Panc1 (cell line): ENCODE measurements at regions not wholly inside any gene's neighbourhood (a gene's known extent, or its start where the extent isn't known, plus 50 kb on each side); places are given as distances from the start of the nearest gene placed in this dataset.

ENCODE experiments used
- ATAC-seq: fragments of 200-7000 bp; cut with Tn5 transposase; 2 replicates; pipeline ENCODE4 v1.9.1; 2020; ENCODE audit warnings: mild to moderate bottlenecking, moderate library complexity
- BruUV-seq: library from RNA; stranded (reverse); fragments of 400-500 nt; replicated peaks from 2 replicates; lab custom pipeline; 2021; lab: Mats Ljungman, UMichigan
- CTCF ChIA-PET: fragments of 300-600 bp; sonication (Branson Sonifier 250); formaldehyde crosslinking; loops from one replicate; lab custom pipeline; 2022; ENCODE audit warnings: antibody characterized with exemption; lab: Charles Lee
- POLR2A ChIA-PET: fragments of 300-600 bp; sonication (Branson Sonifier 250); formaldehyde crosslinking; loops from one replicate; lab custom pipeline; 2022; ENCODE audit warnings: antibody characterized with exemption; lab: Charles Lee
- DNase-seq: peaks from one replicate; pipeline ENCODE4 v3.0.0-alpha.2; 2010; ENCODE audit warnings: low read depth, low spot score
- H3K27ac ChIP-seq: 2 replicates; pipeline ENCODE4 v1.5.1; 2011; ENCODE audit warnings: mild to moderate bottlenecking, low read length, inconsistent platforms
- H3K27me3 ChIP-seq: fragments of 200-500 bp; sonication (Bioruptor generic); 2 replicates; pipeline ENCODE4 v1.6.0; 2014; ENCODE audit warnings: low read length, inconsistent platforms; ENCODE audit not compliant: control insufficient read depth, insufficient read depth
- H3K36me3 ChIP-seq: fragments of 200-500 bp; sonication (Bioruptor generic); 2 replicates; pipeline ENCODE4 v1.5.1; 2014; ENCODE audit warnings: inconsistent platforms, mild to moderate bottlenecking, low read length, moderate library complexity; ENCODE audit not compliant: control insufficient read depth, insufficient read depth
- H3K4me1 ChIP-seq: 2 replicates; pipeline ENCODE4 v1.5.1; 2011; ENCODE audit warnings: inconsistent platforms, mild to moderate bottlenecking, low read length, moderate library complexity; ENCODE audit not compliant: control insufficient read depth, insufficient read depth
- H3K4me3 ChIP-seq, 2 experiments: 2 replicates each; pipeline ENCODE4 v1.5.1; 2011 to 2012; ENCODE audit warnings: low read depth in 2 of 2, low read length in 2 of 2, mild to moderate bottlenecking in 2 of 2, inconsistent platforms in 1 of 2, moderate library complexity in 1 of 2
- H3K9me3 ChIP-seq: fragments of 200-500 bp; sonication (Bioruptor generic); 2 replicates; pipeline ENCODE4 v1.5.1; 2014; ENCODE audit warnings: low read depth, mild to moderate bottlenecking, inconsistent platforms, low read length, moderate library complexity; ENCODE audit not compliant: control insufficient read depth, insufficient read depth
- POLR2AphosphoS5 ChIP-seq: IDR thresholded peaks from 2 replicates; pipeline ENCODE4 v1.6.1; 2012; ENCODE audit warnings: mild to moderate bottlenecking, low read depth, low read length, moderate library complexity
- SIN3A ChIP-seq: IDR thresholded peaks from 2 replicates; pipeline ENCODE4 v1.6.1; 2012; ENCODE audit warnings: low read depth, mild to moderate bottlenecking, low read length, moderate library complexity, borderline replicate concordance; ENCODE audit not compliant: insufficient read depth
- TCF7L2 ChIP-seq: IDR thresholded peaks from 2 replicates; pipeline ENCODE4 v1.6.1; 2011; ENCODE audit warnings: mild to moderate bottlenecking, low read depth, low read length, inconsistent platforms
- in situ Hi-C: cut with HindIII; loops from 2 replicates; pipeline ENCODE4 v1.10.0; 2016; ENCODE audit warnings: low sequenced_read_pairs, low pct_unique_long_range_greater_than_20kb
- intact Hi-C: fragments of 100-400 bp; cut with micrococcal nuclease; formaldehyde crosslinking; loops from one replicate; pipeline ENCODE4 v1.10.0; 2022; ENCODE audit not compliant: unreplicated experiment
- TF ChIP-seq, protein P1 (sequence below), 2 experiments: IDR thresholded peaks; 2 replicates each; pipeline ENCODE4 v1.6.1; 2011 to 2012; ENCODE audit warnings: low read depth in 2 of 2, control low read depth in 1 of 2, low read length in 1 of 2, mild to moderate bottlenecking in 1 of 2, moderate library complexity in 1 of 2; ENCODE audit not compliant: insufficient read depth in 1 of 2
- TF ChIP-seq, protein P2 (sequence below): fragments of 450-650 bp; IDR thresholded peaks from 2 replicates; pipeline ENCODE4 v1.5.1; 2017; ENCODE audit warnings: mild to moderate bottlenecking

DNA sequence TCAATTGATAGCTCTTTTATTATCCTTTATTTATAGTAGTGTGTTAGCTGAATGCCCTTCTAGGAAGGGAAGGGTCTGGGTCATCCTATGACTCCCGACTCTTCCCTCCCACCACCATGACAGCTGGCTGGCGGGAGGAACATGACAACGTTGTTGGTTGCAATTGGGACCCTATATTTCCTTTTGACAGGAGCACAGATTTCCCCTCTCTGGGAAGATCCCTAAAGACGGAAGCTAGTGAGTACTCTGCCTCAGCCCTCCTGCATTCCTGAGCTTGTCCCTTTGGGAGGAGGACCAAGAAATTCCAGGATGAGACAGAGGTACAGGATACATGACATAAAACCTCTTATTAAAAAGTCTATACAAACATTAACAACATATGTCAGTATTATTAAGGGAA lies 485.4 kb downstream of the NAV3 start:
- no peaks in the 10 kb centered on the region for H3K27me3 ChIP-seq
- no peaks in the 10 kb centered on the region; the same call in 1 of the 2 replicates for H3K36me3 ChIP-seq
- no peaks in the 10 kb centered on the region for H3K4me1 ChIP-seq
- no peak for DNase-seq
- in situ Hi-C loops = no loop called here
- no peak overlapping the region for H3K27ac ChIP-seq
- CTCF ChIA-PET = no interaction called here
- no TSS peak for BruUV-seq
- TF ChIP-seq, protein P1, sequence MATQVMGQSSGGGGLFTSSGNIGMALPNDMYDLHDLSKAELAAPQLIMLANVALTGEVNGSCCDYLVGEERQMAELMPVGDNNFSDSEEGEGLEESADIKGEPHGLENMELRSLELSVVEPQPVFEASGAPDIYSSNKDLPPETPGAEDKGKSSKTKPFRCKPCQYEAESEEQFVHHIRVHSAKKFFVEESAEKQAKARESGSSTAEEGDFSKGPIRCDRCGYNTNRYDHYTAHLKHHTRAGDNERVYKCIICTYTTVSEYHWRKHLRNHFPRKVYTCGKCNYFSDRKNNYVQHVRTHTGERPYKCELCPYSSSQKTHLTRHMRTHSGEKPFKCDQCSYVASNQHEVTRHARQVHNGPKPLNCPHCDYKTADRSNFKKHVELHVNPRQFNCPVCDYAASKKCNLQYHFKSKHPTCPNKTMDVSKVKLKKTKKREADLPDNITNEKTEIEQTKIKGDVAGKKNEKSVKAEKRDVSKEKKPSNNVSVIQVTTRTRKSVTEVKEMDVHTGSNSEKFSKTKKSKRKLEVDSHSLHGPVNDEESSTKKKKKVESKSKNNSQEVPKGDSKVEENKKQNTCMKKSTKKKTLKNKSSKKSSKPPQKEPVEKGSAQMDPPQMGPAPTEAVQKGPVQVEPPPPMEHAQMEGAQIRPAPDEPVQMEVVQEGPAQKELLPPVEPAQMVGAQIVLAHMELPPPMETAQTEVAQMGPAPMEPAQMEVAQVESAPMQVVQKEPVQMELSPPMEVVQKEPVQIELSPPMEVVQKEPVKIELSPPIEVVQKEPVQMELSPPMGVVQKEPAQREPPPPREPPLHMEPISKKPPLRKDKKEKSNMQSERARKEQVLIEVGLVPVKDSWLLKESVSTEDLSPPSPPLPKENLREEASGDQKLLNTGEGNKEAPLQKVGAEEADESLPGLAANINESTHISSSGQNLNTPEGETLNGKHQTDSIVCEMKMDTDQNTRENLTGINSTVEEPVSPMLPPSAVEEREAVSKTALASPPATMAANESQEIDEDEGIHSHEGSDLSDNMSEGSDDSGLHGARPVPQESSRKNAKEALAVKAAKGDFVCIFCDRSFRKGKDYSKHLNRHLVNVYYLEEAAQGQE (IDR thresholded peaks at IDR 0.05; ENCODE audit: insufficient read depth in 1 of 2, low read depth in 2 of 2, low read length in 1 of 2) = no peak
- TF ChIP-seq POLR2AphosphoS5 (no peak), SIN3A (no peak), TCF7L2 (no peak)
- TF ChIP-seq, protein P2, sequence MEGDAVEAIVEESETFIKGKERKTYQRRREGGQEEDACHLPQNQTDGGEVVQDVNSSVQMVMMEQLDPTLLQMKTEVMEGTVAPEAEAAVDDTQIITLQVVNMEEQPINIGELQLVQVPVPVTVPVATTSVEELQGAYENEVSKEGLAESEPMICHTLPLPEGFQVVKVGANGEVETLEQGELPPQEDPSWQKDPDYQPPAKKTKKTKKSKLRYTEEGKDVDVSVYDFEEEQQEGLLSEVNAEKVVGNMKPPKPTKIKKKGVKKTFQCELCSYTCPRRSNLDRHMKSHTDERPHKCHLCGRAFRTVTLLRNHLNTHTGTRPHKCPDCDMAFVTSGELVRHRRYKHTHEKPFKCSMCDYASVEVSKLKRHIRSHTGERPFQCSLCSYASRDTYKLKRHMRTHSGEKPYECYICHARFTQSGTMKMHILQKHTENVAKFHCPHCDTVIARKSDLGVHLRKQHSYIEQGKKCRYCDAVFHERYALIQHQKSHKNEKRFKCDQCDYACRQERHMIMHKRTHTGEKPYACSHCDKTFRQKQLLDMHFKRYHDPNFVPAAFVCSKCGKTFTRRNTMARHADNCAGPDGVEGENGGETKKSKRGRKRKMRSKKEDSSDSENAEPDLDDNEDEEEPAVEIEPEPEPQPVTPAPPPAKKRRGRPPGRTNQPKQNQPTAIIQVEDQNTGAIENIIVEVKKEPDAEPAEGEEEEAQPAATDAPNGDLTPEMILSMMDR = no peak
- intact Hi-C loops = no loop called here
- POLR2A ChIA-PET = no interaction called here
- no peaks in the 10 kb centered on the region for H3K9me3 ChIP-seq
- H3K4me3 ChIP-seq = no peak overlapping the region
- ATAC-seq = no peak

DNA sequence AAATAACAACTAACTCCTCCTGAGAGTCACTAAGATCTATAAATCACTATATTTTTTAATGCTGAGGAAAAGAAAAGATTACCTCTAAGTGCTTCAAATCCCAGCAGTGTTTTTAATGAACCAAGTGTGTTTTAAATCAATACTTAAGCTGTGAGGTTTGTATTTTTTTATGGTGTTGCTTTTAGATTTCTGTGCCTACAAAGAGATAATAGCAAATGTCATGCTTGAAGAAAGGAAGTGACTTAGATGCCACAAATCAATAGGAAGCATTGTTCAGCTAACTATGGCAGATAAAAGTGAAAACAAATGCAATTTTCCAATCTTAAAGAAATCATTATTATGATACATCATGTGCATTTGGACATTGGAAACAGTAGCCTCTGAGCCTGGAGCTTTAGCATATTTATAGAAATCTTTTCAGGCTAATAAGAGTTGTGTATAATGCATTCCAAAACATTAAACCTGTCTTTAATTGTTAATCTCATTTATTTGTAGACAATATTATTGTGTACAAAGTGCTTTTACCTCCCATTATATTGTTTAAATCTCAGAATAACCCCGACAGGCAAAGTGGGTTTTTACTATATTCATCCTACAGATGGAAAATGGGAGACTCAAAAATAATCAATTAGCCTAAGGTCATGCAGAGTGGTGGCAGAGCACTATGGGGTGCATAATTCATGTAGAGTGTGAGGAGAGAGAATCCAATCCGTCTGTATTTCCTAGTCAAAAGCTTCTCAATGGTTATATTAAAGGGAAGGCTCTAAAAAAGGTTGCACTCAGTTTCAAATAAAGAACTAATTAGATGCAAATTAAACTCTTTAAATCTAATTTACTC lies 486.2 kb downstream of the NAV3 start:
- H3K9me3 ChIP-seq = no peaks in the 10 kb centered on the region
- ChIA-PET CTCF (no interaction called here), POLR2A (no interaction called here)
- ATAC-seq (no peak), DNase-seq (no peak)
- TF ChIP-seq POLR2AphosphoS5 = no peak
- TF ChIP-seq, protein P2 = no peak
- no peak for TF ChIP-seq SIN3A
- TF ChIP-seq, protein P1 (IDR thresholded peaks at IDR 0.05; ENCODE audit: insufficient read depth in 1 of 2, low read depth in 2 of 2, low read length in 1 of 2) = no peak
- TF ChIP-seq TCF7L2 = no peak
- no peak overlapping the region for H3K4me3 ChIP-seq
- H3K36me3 ChIP-seq = no peaks in the 10 kb centered on the region; the same call in 1 of the 2 replicates
- in situ Hi-C loops (no loop called here), intact Hi-C loops (no loop called here)
- no peaks in the 10 kb centered on the region for H3K27me3 ChIP-seq
- no peaks in the 10 kb centered on the region for H3K4me1 ChIP-seq
- BruUV-seq = no TSS peak
- no peak overlapping the region for H3K27ac ChIP-seq
